ENCODE measurements at regions not wholly inside any gene's neighbourhood (a gene's known extent, or its start where the extent isn't known, plus 50 kb on each side); places are given as distances from the start of the nearest gene placed in this dataset.

- TF ChIP-seq CTCF (IDR thresholded peaks at IDR 0.05; ENCODE audit: low read length) = no peak
- TF ChIP-seq EZH2 (optimal IDR thresholded peaks at IDR 0.05; ENCODE audit: low read depth, low read length) = no peak
- no peak for TF ChIP-seq EZH2phosphoT487 (IDR thresholded peaks at IDR 0.05; ENCODE audit: low read length)
Measured at GRCh38 chr5:102682101-102682647, 72.9 kb upstream of the PAM start.

Data from MM.1S (cell line).